ENCODE measurements at regions not wholly inside any gene's neighbourhood (a gene's known extent, or its start where the extent isn't known, plus 50 kb on each side); places are given as distances from the start of the nearest gene placed in this dataset.

- peaks cover 0 to 14% of the 10 kb centered on the region in 2 experiments for H3K27me3 ChIP-seq (ENCODE audit: control insufficient read depth in 1 of 2, insufficient read depth in 1 of 2, low read length in 2 of 2)
- no peak overlapping the region for H2BK5ac ChIP-seq (ENCODE audit: low read depth, low read length, poor library complexity, severe bottlenecking)
- H3K18ac ChIP-seq (ENCODE audit: low read depth in 1 of 2, low read length in 2 of 2): no peak overlapping the region
- no peak overlapping the region for H3K14ac ChIP-seq (ENCODE audit: low read length in 2 of 2)
- H2BK120ac ChIP-seq (ENCODE audit: low read depth, low read length): no peak overlapping the region
- H3K27ac ChIP-seq (ENCODE audit: low read length, poor library complexity, severe bottlenecking): no peak overlapping the region
- H2BK15ac ChIP-seq (ENCODE audit: low read depth, poor library complexity, severe bottlenecking): no peak overlapping the region
- no peak overlapping the region for H3K4ac ChIP-seq (ENCODE audit: low read depth in 1 of 2, low read length in 2 of 2)
- DNase-seq: no peak
- H4K8ac ChIP-seq (ENCODE audit: low read length): no peak overlapping the region
- H2AK5ac ChIP-seq (ENCODE audit: low read length, severe bottlenecking): no peak overlapping the region
- no peaks in the 10 kb centered on the region for H3K9me3 ChIP-seq (ENCODE audit: control insufficient read depth, low read length)
- no peaks in the 10 kb centered on the region for H3K79me1 ChIP-seq (replicated peaks; ENCODE audit: low read length, poor library complexity, severe bottlenecking)
- H3K4me1 ChIP-seq (ENCODE audit: control insufficient read depth, insufficient read depth, low read depth, low read length): no peaks in the 10 kb centered on the region
- no peak overlapping the region for H4K91ac ChIP-seq (ENCODE audit: low read length)
- H3K4me3 ChIP-seq (ENCODE audit: insufficient read depth in 1 of 2, low read depth in 1 of 2, low read length in 2 of 2): no peak overlapping the region
- no peak overlapping the region for H3K4me2 ChIP-seq (ENCODE audit: low read length, poor library complexity, severe bottlenecking)
- no peak overlapping the region for H2BK12ac ChIP-seq (ENCODE audit: low read length in 2 of 2)
- H3K36me3 ChIP-seq (ENCODE audit: control insufficient read depth in 1 of 2, insufficient read depth in 2 of 2, low read depth in 1 of 2, low read length in 2 of 2): no peaks in the 10 kb centered on the region
- H3K23ac ChIP-seq (ENCODE audit: low read length in 2 of 2): no peak overlapping the region
- no peak overlapping the region for H2AFZ ChIP-seq (ENCODE audit: low read depth, low read length)
- 77% methylated on average over 4 of the region's 4 CpGs for WGBS
- no peak overlapping the region for H3K9ac ChIP-seq (ENCODE audit: low read length)
These were observed 52.1 kb upstream of the BACE2 start for GRCh38 chr21:41115851-41116250.

Data from mesenchymal stem cell (in vitro differentiated cells and primary cell).